Keratinocyte (primary cell): ENCODE measurements at regions not wholly inside any gene's neighbourhood (a gene's known extent, or its start where the extent isn't known, plus 50 kb on each side); places are given as distances from the start of the nearest gene placed in this dataset.

ENCODE experiments used
- DNase-seq: peaks from one replicate; pipeline ENCODE4 v3.0.0-alpha.2; 2011; ENCODE audit warnings: low read depth, missing footprints, low spot score
- FAIRE-seq: peaks from 2 replicates; lab custom pipeline; 2011; peaks lifted over from hg19 to GRCh38; lab: Jason Lieb, UNC
- H2AFZ ChIP-seq: 2 replicates; pipeline ENCODE4 v1.6.0; 2012; ENCODE audit warnings: low read length, control low read depth, inconsistent platforms; ENCODE audit not compliant: control insufficient read depth
- H3K27ac ChIP-seq: 2 replicates; pipeline ENCODE4 v1.5.1; 2011; ENCODE audit warnings: low read length; ENCODE audit not compliant: control insufficient read depth, insufficient read depth
- H3K27me3 ChIP-seq: 3 replicates; pipeline ENCODE4 v1.6.0; 2011; ENCODE audit warnings: low read length; ENCODE audit not compliant: control insufficient read depth, insufficient read depth; ENCODE audit errors: extremely low read depth
- H3K36me3 ChIP-seq, 2 experiments: 2 replicates in 1 of 2; 3 replicates in 1 of 2; pipeline ENCODE4 v1.5.1; 2011; ENCODE audit warnings: low read length in 2 of 2, mild to moderate bottlenecking in 1 of 2; ENCODE audit not compliant: control insufficient read depth in 2 of 2, insufficient read depth in 2 of 2; ENCODE audit errors: extremely low read depth in 1 of 2
- H3K4me1 ChIP-seq: 3 replicates; pipeline ENCODE4 v1.5.1; 2011; ENCODE audit warnings: low read length; ENCODE audit not compliant: control insufficient read depth, insufficient read depth; ENCODE audit errors: extremely low read depth
- H3K4me2 ChIP-seq: 3 replicates; pipeline ENCODE4 v1.6.0; 2011; ENCODE audit warnings: low read depth, low read length; ENCODE audit not compliant: control insufficient read depth, insufficient read depth; ENCODE audit errors: extremely low read depth
- H3K4me3 ChIP-seq, 3 experiments: fragments of 200-600 bp in 1 of 3; sonication (generic) in 1 of 3; 2 replicates in 2 of 3; 3 replicates in 1 of 3; pipeline ENCODE4 v1.5.1; 2011 to 2016; ENCODE audit warnings: low read length in 3 of 3, mild to moderate bottlenecking in 3 of 3, control low read depth in 2 of 3, inconsistent platforms in 1 of 3, low read depth in 1 of 3, mixed read lengths in 1 of 3, mixed run types in 1 of 3, moderate library complexity in 1 of 3; ENCODE audit not compliant: control insufficient read depth in 2 of 3, insufficient read depth in 2 of 3; ENCODE audit errors: extremely low read depth in 1 of 3
- H3K79me2 ChIP-seq: 2 replicates; pipeline ENCODE4 v1.6.0; 2012; ENCODE audit warnings: low read length; ENCODE audit not compliant: control insufficient read depth, insufficient read depth
- H3K9ac ChIP-seq: 3 replicates; pipeline ENCODE4 v1.6.0; 2011; ENCODE audit warnings: low read length; ENCODE audit not compliant: control insufficient read depth, insufficient read depth; ENCODE audit errors: extremely low read depth
- H3K9me1 ChIP-seq: 3 replicates; pipeline ENCODE4 v1.6.0; 2011; ENCODE audit warnings: low read length; ENCODE audit not compliant: control insufficient read depth, insufficient read depth; ENCODE audit errors: extremely low read depth
- H3K9me3 ChIP-seq: 2 replicates; pipeline ENCODE4 v1.5.1; 2012; ENCODE audit warnings: low read depth, low read length; ENCODE audit not compliant: control insufficient read depth
- H4K20me1 ChIP-seq: 3 replicates; pipeline ENCODE4 v1.6.0; 2011; ENCODE audit warnings: low read length; ENCODE audit not compliant: control insufficient read depth, insufficient read depth; ENCODE audit errors: extremely low read depth
- CTCF ChIP-seq, 3 experiments: IDR thresholded peaks in 1 of 3; conservative IDR thresholded peaks in 1 of 3; optimal IDR thresholded peaks in 1 of 3; 2 replicates in 2 of 3; 3 replicates in 1 of 3; pipeline versions ENCODE3 to v1.5.1; 2011; ENCODE audit warnings: low read length in 3 of 3, mild to moderate bottlenecking in 3 of 3, moderate library complexity in 2 of 3, control low read depth in 1 of 3, inconsistent platforms in 1 of 3; ENCODE audit not compliant: insufficient read depth in 2 of 3; ENCODE audit errors: extremely low read depth in 1 of 3
- EZH2 ChIP-seq: IDR thresholded peaks from one replicate; pipeline ENCODE4 v1.6.1; 2012; ENCODE audit warnings: inconsistent platforms, mild to moderate bottlenecking, low read length, moderate library complexity
- dilution Hi-C: fragments of 300-500 bp; cut with MboI; formaldehyde crosslinking; loops from one replicate; pipeline ENCODE4 v1.7.0; 2020; ENCODE audit warnings: low sequenced_read_pairs; ENCODE audit not compliant: extremely low pct_ligation_motif_present

GRCh38 chr22:48905206-48905975 lies 922.3 kb downstream of the BRD1 start:
- Histone ChIP-seq H4K20me1 (no peaks in the 10 kb centered on the region), H3K4me3 (no peak overlapping the region), H3K9ac (no peak overlapping the region), H3K9me3 (peaks cover 14% of the 10 kb centered on the region), H3K4me2 (no peak overlapping the region), H3K79me2 (no peaks in the 10 kb centered on the region), H3K36me3 (no peaks in the 10 kb centered on the region), H3K4me1 (no peaks in the 10 kb centered on the region), H3K27me3 (no peaks in the 10 kb centered on the region), H3K9me1 (no peaks in the 10 kb centered on the region), H2AFZ (no peak overlapping the region), H3K27ac (no peak overlapping the region)
- dilution Hi-C loops: no loop called here
- FAIRE-seq: no peak
- DNase-seq: no peak
- TF ChIP-seq EZH2 (no peak), CTCF (optimal IDR thresholded peaks at IDR 0.05 in 1 of 3, IDR thresholded peaks at IDR 0.05 in 1 of 3, conservative IDR thresholded peaks at IDR 0.05 in 1 of 3; ENCODE audit: extremely low read depth in 1 of 3, insufficient read depth in 2 of 3, low read length in 3 of 3) (no peak)

DNA sequence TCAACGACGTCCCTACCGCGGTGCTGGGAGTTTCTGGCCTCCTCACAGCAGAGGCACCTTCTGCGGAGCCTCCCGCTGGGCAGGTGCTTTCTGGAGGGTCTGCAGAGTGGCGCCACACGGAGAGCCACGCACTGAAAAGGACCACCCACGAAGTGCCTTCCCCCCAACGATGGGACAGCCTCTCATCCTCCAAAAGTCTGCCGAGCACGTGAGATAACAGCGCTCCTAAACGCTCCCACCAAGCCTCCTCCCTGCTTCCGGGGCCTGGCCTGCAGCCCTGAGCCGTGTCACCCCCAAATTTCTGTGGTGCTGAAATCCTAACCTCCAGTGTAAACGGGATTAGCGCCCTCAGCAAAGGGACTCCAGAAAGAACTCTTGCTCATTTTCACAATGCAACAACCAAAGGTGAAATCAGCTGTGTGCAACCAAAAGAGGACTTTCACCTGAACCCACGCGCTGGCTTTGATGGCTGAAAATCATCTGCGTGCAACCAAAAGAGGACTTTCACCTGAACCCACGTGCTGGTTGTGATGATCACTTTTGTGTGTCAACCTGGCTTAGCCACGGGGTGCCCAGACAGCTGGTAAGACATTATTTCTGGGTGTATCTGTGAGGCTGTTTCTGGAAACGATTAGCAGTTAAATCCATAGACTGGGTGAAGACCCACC lies 924.6 kb downstream of the BRD1 start:
- Histone ChIP-seq H3K9me1 (no peaks in the 10 kb centered on the region), H3K27ac (no peak overlapping the region), H3K4me2 (no peak overlapping the region), H4K20me1 (no peaks in the 10 kb centered on the region), H2AFZ (no peak overlapping the region), H3K4me3 (no peak overlapping the region), H3K9me3 (peaks cover 14% of the 10 kb centered on the region), H3K36me3 (no peaks in the 10 kb centered on the region), H3K27me3 (no peaks in the 10 kb centered on the region), H3K9ac (no peak overlapping the region), H3K79me2 (no peaks in the 10 kb centered on the region), H3K4me1 (no peaks in the 10 kb centered on the region)
- dilution Hi-C loops: no loop called here
- no peak for FAIRE-seq
- DNase-seq: no peak
- TF ChIP-seq CTCF (optimal IDR thresholded peaks at IDR 0.05 in 1 of 3, IDR thresholded peaks at IDR 0.05 in 1 of 3, conservative IDR thresholded peaks at IDR 0.05 in 1 of 3; ENCODE audit: extremely low read depth in 1 of 3, insufficient read depth in 2 of 3, low read length in 3 of 3) (no peak), EZH2 (no peak)
